ENCODE measurements at regions not wholly inside any gene's neighbourhood (a gene's known extent, or its start where the extent isn't known, plus 50 kb on each side); places are given as distances from the start of the nearest gene placed in this dataset.

DNA sequence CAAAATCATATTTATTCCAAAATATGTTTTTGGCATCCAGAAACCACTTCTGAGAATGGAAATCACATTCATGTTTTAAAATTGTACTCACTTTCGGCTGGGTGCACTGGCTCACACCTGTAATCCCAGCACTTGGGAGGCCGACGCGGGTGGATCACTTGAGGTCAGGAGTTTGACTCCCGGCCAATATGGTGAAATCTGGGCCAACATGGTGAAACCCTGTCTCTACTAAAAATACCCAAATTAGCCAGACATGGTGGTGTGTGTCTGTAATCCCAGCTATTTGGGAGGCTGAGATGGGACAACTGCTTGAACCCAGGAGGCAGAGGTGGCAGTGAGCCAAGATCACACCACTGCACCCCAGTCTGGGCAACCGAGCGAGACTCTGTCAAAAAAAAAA is 580.7 kb downstream of the MAFB start:
- Histone ChIP-seq H3K4me2 (no peak overlapping the region), H3K27ac (ENCODE audit: low read depth) (no peak overlapping the region), H3F3A (replicated peaks; ENCODE audit: low read depth) (no peaks in the 10 kb centered on the region), H3K9me2 (ENCODE audit: insufficient read depth) (peaks cover 11% of the 10 kb centered on the region), H2AFZ (no peak overlapping the region), H3K79me2 (replicated peaks; ENCODE audit: insufficient read depth) (no peaks in the 10 kb centered on the region), H3K36me3 (ENCODE audit: insufficient read depth) (no peaks in the 10 kb centered on the region), H3K4me3 (no peak overlapping the region), H3K27me3 (ENCODE audit: insufficient read depth) (no peaks in the 10 kb centered on the region), H4K20me1 (replicated peaks; ENCODE audit: insufficient read depth) (no peaks in the 10 kb centered on the region), H3K4me1 (ENCODE audit: insufficient read depth) (no peaks in the 10 kb centered on the region)
- Mint-ChIP-seq H3K4me1 (peaks cover 3% of the 10 kb centered on the region; the same call in 1 of the 3 replicates), H3K27ac (no peak overlapping the region), H3K4me3 (no peak overlapping the region), H3K9me3 (no peaks in the 10 kb centered on the region), H3K27me3 (ENCODE audit: insufficient read depth, low read depth, poor library complexity) (peaks cover 2% of the 10 kb centered on the region), H3K36me3 (ENCODE audit: low read depth) (no peaks in the 10 kb centered on the region)
- DNase-seq (ENCODE audit: low spot score) (no peak), ATAC-seq (no peak)
- TF ChIP-seq EZH2phosphoT487 (IDR thresholded peaks at IDR 0.05; ENCODE audit: unreplicated experiment) (no peak), NANOG (IDR thresholded peaks at IDR 0.05; ENCODE audit: borderline replicate concordance) (no peak), CTCF (conservative IDR thresholded peaks at IDR 0.05; ENCODE audit: low read depth in 2 of 2) (no peak), POLR2AphosphoS5 (IDR thresholded peaks at IDR 0.05; ENCODE audit: low read depth) (no peak), EZH2 (IDR thresholded peaks at IDR 0.05; ENCODE audit: low read depth, unreplicated experiment) (no peak), ZNF114 (CRISPR knock-in tag; IDR thresholded peaks at IDR 0.05) (no peak), ETS1 (IDR thresholded peaks at IDR 0.05) (no peak), JUNB (IDR thresholded peaks at IDR 0.05; ENCODE audit: unreplicated experiment) (no peak), STAT1 (IDR thresholded peaks at IDR 0.05; ENCODE audit: unreplicated experiment) (no peak), ZNF331 (CRISPR knock-in tag; IDR thresholded peaks at IDR 0.05; ENCODE audit: low read depth) (no peak), CREB1 (CRISPR knock-in tag; IDR thresholded peaks at IDR 0.05; ENCODE audit: low read depth) (no peak)
- TF ChIP-seq, protein P1, sequence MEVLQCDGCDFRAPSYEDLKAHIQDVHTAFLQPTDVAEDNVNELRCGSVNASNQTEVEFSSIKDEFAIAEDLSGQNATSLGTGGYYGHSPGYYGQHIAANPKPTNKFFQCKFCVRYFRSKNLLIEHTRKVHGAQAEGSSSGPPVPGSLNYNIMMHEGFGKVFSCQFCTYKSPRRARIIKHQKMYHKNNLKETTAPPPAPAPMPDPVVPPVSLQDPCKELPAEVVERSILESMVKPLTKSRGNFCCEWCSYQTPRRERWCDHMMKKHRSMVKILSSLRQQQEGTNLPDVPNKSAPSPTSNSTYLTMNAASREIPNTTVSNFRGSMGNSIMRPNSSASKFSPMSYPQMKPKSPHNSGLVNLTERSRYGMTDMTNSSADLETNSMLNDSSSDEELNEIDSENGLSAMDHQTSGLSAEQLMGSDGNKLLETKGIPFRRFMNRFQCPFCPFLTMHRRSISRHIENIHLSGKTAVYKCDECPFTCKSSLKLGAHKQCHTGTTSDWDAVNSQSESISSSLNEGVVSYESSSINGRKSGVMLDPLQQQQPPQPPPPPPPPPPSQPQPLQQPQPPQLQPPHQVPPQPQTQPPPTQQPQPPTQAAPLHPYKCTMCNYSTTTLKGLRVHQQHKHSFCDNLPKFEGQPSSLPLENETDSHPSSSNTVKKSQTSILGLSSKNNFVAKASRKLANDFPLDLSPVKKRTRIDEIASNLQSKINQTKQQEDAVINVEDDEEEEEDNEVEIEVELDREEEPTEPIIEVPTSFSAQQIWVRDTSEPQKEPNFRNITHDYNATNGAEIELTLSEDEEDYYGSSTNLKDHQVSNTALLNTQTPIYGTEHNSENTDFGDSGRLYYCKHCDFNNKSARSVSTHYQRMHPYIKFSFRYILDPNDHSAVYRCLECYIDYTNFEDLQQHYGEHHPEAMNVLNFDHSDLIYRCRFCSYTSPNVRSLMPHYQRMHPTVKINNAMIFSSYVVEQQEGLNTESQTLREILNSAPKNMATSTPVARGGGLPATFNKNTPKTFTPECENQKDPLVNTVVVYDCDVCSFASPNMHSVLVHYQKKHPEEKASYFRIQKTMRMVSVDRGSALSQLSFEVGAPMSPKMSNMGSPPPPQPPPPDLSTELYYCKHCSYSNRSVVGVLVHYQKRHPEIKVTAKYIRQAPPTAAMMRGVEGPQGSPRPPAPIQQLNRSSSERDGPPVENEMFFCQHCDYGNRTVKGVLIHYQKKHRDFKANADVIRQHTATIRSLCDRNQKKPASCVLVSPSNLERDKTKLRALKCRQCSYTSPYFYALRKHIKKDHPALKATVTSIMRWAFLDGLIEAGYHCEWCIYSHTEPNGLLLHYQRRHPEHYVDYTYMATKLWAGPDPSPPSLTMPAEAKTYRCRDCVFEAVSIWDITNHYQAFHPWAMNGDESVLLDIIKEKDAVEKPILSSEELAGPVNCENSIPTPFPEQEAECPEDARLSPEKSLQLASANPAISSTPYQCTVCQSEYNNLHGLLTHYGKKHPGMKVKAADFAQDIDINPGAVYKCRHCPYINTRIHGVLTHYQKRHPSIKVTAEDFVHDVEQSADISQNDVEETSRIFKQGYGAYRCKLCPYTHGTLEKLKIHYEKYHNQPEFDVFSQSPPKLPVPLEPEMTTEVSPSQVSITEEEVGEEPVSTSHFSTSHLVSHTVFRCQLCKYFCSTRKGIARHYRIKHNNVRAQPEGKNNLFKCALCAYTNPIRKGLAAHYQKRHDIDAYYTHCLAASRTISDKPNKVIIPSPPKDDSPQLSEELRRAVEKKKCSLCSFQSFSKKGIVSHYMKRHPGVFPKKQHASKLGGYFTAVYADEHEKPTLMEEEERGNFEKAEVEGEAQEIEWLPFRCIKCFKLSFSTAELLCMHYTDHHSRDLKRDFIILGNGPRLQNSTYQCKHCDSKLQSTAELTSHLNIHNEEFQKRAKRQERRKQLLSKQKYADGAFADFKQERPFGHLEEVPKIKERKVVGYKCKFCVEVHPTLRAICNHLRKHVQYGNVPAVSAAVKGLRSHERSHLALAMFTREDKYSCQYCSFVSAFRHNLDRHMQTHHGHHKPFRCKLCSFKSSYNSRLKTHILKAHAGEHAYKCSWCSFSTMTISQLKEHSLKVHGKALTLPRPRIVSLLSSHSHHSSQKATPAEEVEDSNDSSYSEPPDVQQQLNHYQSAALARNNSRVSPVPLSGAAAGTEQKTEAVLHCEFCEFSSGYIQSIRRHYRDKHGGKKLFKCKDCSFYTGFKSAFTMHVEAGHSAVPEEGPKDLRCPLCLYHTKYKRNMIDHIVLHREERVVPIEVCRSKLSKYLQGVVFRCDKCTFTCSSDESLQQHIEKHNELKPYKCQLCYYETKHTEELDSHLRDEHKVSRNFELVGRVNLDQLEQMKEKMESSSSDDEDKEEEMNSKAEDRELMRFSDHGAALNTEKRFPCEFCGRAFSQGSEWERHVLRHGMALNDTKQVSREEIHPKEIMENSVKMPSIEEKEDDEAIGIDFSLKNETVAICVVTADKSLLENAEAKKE (CRISPR knock-in tag; IDR thresholded peaks at IDR 0.05), result no peak
- TF ChIP-seq, protein P2, sequence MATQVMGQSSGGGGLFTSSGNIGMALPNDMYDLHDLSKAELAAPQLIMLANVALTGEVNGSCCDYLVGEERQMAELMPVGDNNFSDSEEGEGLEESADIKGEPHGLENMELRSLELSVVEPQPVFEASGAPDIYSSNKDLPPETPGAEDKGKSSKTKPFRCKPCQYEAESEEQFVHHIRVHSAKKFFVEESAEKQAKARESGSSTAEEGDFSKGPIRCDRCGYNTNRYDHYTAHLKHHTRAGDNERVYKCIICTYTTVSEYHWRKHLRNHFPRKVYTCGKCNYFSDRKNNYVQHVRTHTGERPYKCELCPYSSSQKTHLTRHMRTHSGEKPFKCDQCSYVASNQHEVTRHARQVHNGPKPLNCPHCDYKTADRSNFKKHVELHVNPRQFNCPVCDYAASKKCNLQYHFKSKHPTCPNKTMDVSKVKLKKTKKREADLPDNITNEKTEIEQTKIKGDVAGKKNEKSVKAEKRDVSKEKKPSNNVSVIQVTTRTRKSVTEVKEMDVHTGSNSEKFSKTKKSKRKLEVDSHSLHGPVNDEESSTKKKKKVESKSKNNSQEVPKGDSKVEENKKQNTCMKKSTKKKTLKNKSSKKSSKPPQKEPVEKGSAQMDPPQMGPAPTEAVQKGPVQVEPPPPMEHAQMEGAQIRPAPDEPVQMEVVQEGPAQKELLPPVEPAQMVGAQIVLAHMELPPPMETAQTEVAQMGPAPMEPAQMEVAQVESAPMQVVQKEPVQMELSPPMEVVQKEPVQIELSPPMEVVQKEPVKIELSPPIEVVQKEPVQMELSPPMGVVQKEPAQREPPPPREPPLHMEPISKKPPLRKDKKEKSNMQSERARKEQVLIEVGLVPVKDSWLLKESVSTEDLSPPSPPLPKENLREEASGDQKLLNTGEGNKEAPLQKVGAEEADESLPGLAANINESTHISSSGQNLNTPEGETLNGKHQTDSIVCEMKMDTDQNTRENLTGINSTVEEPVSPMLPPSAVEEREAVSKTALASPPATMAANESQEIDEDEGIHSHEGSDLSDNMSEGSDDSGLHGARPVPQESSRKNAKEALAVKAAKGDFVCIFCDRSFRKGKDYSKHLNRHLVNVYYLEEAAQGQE (IDR thresholded peaks at IDR 0.05; ENCODE audit: unreplicated experiment), result no peak
